NCI-H446 treated with DMSO at 0.1 percent for 48 hours (cell line): ENCODE measurements at regions not wholly inside any gene's neighbourhood (a gene's known extent, or its start where the extent isn't known, plus 50 kb on each side); places are given as distances from the start of the nearest gene placed in this dataset.
"Not testable (repeated sequence)": the region's sequence is repeated elsewhere in the genome, so short reads cannot be mapped to it uniquely, and the experiment has no call there.

ENCODE experiments used
- DNase-seq: peaks from one replicate; lab custom pipeline; 2025; lab: John Stamatoyannopoulos, UW

DNA sequence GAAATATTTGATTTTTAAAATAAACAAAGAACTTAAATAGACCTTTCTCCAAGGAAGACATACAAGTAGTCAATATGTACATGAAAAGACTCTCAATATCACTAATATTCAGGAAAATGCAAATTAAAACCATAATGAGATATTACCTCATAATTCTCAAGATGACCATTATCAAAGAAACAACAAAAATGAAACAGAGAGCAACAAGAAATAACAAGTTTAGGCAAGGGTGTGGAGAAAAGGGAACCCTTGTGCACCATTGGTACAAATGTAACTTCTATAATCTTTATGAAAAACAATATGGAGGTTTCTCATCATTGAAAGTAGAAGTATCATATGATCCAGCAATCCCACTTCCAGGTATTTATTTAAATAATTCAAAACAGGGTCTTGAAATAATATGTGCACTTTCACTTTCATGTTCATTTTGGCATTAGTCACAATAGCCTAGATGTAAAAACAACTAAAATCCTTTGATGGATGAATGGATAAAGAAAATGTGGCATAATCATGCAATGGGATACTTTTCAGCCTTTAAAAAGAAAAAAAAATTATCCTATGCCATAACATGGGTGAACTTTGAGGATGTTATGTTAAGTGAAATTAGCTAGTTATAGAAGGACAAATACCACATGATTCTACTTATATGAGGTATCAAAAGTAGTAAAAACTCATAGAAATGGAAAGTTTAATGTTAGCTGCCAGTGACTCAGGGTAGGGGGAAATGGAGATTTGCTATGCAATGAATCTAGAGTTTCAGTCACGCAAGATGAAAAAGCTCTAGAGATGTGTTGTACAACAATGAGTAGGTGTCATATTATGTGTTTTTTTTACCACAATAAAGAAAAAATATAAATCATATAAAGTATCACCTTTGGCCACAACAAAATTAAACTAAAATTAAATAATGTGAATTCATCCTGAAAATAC lies 114.5 kb upstream of the LYPLAL1 start:
- no peak for DNase-seq

- no peak for DNase-seq
Observed at GRCh38 chr1:219060798-219061197, 112.9 kb upstream of the LYPLAL1 start.

DNA sequence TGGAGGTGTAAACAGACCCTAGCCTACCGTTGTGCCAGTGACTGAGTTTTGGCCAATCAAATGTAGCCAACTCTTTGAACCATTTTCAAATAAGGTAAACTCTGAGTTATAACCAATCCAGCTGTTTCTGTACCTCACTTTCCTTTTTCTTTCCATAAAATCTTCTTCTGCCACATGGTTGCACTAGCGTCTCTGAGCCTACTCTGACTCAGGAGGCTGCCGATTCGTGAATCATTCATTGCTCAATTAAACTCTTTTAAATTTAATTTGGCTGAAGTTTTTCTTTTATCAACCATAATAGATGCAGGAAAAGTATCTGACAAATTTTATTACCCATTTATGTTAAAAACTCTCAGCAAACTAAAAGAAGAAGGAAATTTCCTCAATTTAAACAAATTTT lies 111.5 kb upstream of the LYPLAL1 start:
- DNase-seq: no peak

DNA sequence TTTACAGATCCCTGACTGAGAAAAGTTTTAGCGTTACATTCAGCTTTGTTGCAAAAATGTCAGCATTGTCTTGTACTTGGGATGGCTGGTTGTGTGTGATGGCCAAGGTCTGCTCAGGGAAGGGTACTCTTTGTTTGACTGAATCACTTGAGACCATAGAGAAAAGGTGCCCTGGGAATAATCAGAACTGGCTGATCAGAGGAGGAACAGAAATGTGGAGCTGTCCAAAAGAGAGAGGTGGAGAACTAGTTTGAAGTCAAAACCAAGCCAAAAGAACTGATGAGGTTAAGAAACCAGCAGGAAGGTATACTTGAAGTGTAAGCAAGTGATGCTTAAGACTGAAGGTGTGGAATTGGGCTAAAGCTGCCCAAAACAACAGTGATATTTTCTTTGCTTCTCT lies 107.6 kb upstream of the LYPLAL1 start:
- DNase-seq: no peak

- no peak for DNase-seq
Observed at GRCh38 chr1:219066631-219067349, 106.9 kb upstream of the LYPLAL1 start.

DNA sequence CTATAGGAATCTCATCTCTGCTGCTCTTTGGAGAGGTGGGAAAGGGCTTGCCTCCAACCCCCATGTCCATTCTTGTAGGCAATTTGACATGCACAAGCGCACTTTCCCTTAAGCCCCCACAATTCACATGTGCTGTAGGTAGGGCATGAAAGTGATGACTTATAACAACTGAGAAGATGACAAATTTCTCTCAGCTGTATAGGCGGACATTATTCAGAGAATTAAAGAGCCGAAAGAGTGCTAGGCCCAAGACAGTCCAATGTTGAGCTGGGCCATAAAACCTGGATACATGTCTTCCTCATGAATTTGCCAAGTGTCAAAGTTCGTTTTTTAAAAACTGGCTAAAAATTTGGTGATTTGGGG lies 106.3 kb upstream of the LYPLAL1 start:
- DNase-seq: no peak

GRCh38 chr1:219070395-219070794 lies 103.3 kb upstream of the LYPLAL1 start:
- not testable (repeated sequence) for DNase-seq

- DNase-seq: no peak
Observed at GRCh38 chr1:219071209-219071608, 102.5 kb upstream of the LYPLAL1 start.

- DNase-seq: no peak
Observed at GRCh38 chr1:219072329-219072728, 101.3 kb upstream of the LYPLAL1 start.

DNA sequence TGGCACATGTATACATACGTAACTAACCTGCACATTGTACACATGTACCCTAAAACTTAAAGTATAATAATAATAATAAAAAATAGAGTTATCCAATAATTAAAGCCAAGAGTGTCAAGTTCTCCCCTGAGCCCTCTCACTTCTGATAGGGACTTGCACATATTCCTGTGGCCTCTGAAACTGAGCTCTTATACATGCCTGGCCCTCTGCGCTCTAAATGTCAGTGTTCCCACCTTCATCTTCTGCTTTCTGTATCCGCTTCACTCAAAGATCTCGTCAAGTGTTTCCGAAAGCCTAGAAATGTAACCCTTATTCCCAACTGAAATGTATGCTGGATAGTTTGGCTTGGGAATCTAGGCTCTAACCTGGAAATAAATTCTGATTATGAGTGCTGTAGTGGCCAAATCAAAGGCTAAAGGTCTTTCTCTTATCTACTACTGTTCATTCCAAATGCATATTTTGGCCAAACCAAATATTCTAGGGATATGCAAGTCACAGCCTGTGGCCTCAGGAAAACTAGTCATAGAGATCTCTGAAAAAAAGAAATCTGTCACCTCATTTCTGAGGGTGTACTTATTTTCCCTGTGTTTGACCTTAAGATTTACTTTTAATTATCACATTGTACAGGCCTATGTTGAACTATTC lies 99.5 kb upstream of the LYPLAL1 start:
- DNase-seq: no peak

- no peak for DNase-seq
Observed at GRCh38 chr1:219075121-219075879, 98.4 kb upstream of the LYPLAL1 start.

DNA sequence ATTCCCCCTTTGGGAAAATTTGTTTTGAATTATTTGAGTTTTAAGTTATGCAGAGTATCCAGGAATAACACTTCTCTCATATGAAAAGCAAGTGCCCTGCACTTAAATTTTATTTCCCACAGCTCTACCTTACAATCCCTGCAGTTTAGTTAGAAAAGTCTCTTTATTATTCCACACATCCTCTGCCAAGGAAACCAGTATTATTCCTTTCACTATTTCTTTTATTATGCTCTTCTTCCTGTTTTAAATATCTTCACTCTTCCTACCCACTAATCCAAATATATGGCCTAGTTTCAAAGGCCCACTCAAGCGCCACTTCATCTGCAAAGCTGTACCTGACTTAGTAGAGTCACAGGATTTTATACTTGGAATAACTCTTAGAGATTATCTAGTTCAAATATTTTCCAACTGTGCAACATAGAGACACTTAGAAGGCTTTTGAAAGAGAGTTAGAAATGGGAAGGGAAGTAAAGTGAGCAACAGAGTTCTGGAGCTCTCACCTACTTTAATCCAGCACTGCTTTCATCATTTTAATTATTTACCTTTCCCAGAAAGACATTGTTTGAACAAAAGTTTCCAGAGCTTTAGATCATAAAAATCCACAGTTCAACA lies 97.2 kb upstream of the LYPLAL1 start:
- no peak for DNase-seq

DNA sequence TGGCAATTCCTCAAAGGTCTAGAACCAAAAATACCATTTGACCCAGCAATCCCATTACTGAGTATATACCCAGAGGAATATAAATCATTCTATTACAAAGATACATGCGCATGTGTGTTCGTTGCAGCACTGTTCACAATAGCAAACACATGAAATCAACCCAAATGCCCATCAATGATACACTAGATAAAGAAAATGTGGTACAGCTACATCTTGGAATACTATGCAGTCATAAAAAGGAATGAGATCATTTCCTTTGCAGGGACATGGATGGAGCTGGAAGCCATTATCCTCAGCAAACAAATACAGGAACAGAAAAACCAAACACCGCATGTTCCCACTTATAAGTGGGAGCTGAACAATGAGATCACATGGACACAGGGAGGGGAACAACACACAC lies 95.9 kb upstream of the LYPLAL1 start:
- not testable (repeated sequence) for DNase-seq

DNA sequence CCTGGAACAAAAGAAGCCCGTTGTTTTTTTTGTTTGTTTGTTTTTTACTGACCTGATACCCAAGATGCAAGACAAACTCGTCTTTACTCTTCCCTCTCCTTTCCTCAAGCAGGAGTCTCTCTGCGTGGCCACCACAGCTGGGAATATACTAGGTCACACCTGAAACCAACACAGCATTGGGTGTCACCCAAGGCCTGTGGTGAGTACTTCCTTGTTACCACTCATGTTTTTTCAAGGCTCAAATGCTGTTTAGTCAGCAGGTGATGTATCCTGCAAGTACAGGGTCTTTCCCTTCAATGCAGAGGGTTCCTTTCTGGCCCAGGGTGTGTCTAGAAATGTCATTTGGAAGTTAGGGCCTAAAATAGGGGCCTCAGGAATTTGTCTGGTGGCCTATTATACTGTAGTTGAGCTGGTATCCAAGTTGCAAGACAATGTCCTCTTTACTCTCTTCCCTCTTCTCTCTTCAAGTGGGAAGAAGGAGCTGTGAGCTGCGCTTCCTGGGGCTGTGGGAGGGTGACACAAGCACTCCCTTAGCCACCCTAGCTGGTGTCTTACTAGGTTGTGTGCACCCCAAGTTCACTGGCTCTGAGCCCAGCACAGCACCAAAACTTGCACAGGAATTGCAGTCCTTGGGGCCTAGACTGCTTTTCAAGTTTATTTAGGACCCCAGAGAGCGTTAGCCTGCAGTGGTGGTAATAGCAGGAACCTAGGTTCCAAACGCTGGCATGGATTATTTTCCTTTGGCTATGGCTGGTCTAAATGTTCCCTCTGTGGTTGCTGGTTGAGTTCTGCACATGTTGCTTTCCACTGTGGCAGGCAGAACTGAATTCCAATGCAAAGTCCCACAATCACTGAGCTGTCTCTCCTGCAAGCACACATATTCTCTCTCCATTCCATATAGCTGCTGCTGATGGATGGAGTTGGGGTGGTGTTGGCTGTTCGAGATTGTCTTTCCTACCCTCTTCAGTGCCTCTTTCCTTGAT lies 91.4 kb upstream of the LYPLAL1 start:
- no peak for DNase-seq

- DNase-seq: no peak
Observed at GRCh38 chr1:219083631-219084030, 90.0 kb upstream of the LYPLAL1 start.

DNA sequence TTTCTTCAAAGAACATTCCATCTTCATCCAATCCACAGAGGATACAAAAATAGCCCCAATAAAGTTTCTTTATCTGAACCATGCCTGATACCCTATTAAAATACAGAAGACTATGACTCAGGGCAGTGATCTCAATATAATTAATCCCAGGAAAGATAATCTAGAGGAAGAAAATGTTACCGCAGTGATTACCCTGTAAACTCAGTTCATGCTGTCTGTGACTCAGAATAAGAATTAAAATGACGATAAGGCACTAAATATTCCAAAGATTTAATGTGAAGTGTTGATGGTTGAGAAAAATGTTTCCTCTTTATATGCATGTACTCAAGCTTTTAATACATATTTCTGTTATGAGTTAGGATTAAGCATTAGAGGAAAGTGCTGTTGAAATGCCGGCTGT lies 88.6 kb upstream of the LYPLAL1 start:
- no peak for DNase-seq

DNA sequence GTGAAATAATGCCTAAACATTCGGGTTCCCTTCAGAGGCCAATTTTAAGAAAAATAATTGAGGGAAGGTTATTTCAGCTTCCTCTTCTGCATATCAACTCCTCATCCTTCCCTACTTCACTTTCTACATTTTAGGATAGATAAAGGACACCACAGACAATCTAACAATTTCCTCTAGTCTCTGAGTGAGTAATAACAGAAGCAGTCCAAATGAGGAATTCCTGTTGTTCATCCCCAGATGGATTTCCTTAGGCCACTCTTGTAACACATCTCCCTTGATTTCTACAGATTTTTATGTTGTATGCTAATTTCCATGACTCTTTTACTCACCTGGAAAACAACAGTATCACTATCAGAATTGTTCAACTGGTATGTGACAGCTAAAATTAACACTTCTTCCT lies 87.7 kb upstream of the LYPLAL1 start:
- DNase-seq: no peak

GRCh38 chr1:219086956-219087469 lies 86.7 kb upstream of the LYPLAL1 start:
- no peak for DNase-seq

- DNase-seq: no peak
Observed at GRCh38 chr1:219088778-219089557, 84.7 kb upstream of the LYPLAL1 start.
